GM21529 (cell line): ENCODE measurements at regions not wholly inside any gene's neighbourhood (a gene's known extent, or its start where the extent isn't known, plus 50 kb on each side); places are given as distances from the start of the nearest gene placed in this dataset.

ENCODE experiments used
- ATAC-seq: cut with Tn5 transposase; IDR thresholded peaks from one replicate; pipeline ENCODE4 v1.9.1; 2021; ENCODE audit not compliant: unreplicated experiment

- no peak for ATAC-seq
Observed at GRCh38 chr11:21817696-21818095, 375.2 kb upstream of the ANO5 start.

GRCh38 chr11:21820176-21820575 is 372.7 kb upstream of the ANO5 start:
- ATAC-seq = no peak

- ATAC-seq = no peak
Observed at GRCh38 chr11:21825127-21825526, 367.8 kb upstream of the ANO5 start.

- no peak for ATAC-seq
Observed at GRCh38 chr11:21838427-21838826, 354.5 kb upstream of the ANO5 start.

GRCh38 chr11:21839796-21840195 is 353.1 kb upstream of the ANO5 start:
- ATAC-seq = no peak

- ATAC-seq = no peak
Observed at GRCh38 chr11:21861314-21861713, 331.6 kb upstream of the ANO5 start.

GRCh38 chr11:21865541-21865940 is 327.3 kb upstream of the ANO5 start:
- no peak for ATAC-seq

GRCh38 chr11:21866781-21867180 is 326.1 kb upstream of the ANO5 start:
- ATAC-seq = no peak

GRCh38 chr11:21877151-21877550 is 315.7 kb upstream of the ANO5 start:
- ATAC-seq = no peak

- ATAC-seq = no peak
Observed at GRCh38 chr11:21883354-21883753, 309.5 kb upstream of the ANO5 start.

GRCh38 chr11:21888814-21889213 is 304.1 kb upstream of the ANO5 start:
- no peak for ATAC-seq

- no peak for ATAC-seq
Observed at GRCh38 chr11:21892736-21893564, 299.9 kb upstream of the ANO5 start.

- no peak for ATAC-seq
Observed at GRCh38 chr11:21893565-21893867, 299.4 kb upstream of the ANO5 start.

GRCh38 chr11:21894492-21894891 is 298.4 kb upstream of the ANO5 start:
- ATAC-seq = no peak

GRCh38 chr11:21895686-21896085 is 297.2 kb upstream of the ANO5 start:
- no peak for ATAC-seq

- no peak for ATAC-seq
Observed at GRCh38 chr11:21896216-21896615, 296.7 kb upstream of the ANO5 start.

GRCh38 chr11:21896746-21897602 is 295.9 kb upstream of the ANO5 start:
- ATAC-seq = no peak

GRCh38 chr11:21897752-21898151 is 295.1 kb upstream of the ANO5 start:
- ATAC-seq = no peak

- no peak for ATAC-seq
Observed at GRCh38 chr11:21908211-21908610, 284.7 kb upstream of the ANO5 start.

GRCh38 chr11:21909145-21909544 is 283.7 kb upstream of the ANO5 start:
- no peak for ATAC-seq

GRCh38 chr11:21911061-21911460 is 281.8 kb upstream of the ANO5 start:
- no peak for ATAC-seq

GRCh38 chr11:21912285-21912684 is 280.6 kb upstream of the ANO5 start:
- no peak for ATAC-seq
